NOMO-1 treated with dmso at 0.1 percent for 144 hours (cell line): ENCODE measurements at regions not wholly inside any gene's neighbourhood (a gene's known extent, or its start where the extent isn't known, plus 50 kb on each side); places are given as distances from the start of the nearest gene placed in this dataset.
"Not testable (repeated sequence)": the region's sequence is repeated elsewhere in the genome, so short reads cannot be mapped to it uniquely, and the experiment has no call there.

Experiments used
- DNase-seq: peaks from one replicate; lab custom pipeline; 2025; ENCODE audit not compliant: unreplicated experiment; lab: John Stamatoyannopoulos, UW

DNA sequence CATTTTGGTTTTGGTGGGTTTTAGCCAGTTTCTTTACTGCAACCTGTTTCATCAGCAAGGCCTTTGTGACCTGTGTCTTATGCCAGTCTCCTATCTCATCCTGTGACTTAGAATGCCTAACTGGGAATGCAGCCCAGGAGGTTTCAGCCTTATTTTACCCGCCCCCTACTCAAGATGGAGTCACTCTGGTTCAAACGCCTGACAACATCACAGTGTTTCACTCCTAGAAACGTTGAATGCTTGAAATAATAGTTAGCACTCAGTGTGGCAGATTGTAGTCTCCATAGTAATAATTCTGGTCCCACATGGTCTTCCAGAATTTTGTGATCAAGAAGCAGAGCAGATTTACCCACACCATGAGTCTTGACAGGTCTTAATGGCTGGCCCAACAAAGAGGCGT is 159.0 kb upstream of the TRIB2 start:
- no peak for DNase-seq

- no peak for DNase-seq
These were observed 158.2 kb upstream of the TRIB2 start for GRCh38 chr2:12558519-12558918.

DNA sequence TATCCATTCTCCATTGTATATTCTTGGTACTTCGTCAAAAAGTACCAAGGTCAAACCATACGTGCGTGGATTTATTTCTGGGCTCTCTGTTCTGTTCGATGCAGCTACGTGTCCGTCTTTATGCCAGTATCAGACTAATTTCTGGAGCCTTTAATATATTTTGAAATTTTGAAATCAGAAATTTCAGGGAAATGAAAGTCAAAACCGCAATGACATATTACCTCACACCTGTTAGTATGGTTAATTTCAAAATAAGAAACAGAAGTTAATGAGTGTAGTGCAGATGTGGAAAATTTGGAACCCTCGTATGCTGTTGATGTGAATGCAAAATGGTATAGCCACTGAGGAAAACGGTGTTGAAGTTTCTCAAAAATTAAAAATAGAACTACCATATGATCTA is 156.1 kb upstream of the TRIB2 start:
- DNase-seq, result no peak

DNA sequence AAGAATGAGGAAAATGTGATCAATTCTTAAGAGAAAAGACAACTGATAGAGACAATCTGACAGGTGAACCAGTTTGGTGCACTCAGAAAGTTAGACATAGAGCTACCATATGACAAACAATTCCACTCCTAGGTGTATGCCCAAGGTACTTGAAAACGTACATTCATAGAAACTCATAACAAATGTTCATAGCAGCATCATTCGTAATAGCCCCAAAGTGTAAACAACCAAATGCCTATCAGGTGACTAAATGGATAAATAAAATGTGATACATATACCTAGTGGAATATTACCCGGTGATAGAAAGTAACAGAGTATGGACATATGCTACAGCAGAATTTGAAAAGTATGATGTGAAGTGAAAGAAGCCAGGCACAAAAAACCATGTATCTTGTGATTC is 149.3 kb upstream of the TRIB2 start:
- DNase-seq, result no peak

- not testable (repeated sequence) for DNase-seq
These were observed 147.2 kb upstream of the TRIB2 start for GRCh38 chr2:12569510-12569909.

- DNase-seq, result not testable (repeated sequence)
These were observed 146.8 kb upstream of the TRIB2 start for GRCh38 chr2:12569929-12570328.

DNA sequence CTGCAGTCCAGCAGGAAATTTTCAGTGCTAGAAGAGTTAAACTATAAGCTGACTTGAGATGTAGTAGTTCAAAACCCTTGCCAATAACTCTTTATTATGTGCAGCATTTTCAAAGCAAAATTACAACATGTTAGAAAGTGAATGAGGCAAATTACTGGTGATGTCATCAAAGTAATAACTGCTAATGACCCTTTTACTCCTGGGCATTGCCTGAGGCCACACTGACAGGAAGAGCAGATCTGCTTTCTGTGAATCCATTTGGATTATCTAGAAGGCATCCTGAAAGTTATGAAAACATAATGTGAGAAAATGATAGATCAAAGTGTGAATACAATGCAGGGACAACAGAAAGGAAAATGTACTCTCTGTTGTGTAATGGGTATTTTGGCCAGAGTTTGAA is 139.6 kb upstream of the TRIB2 start:
- DNase-seq, result no peak

DNA sequence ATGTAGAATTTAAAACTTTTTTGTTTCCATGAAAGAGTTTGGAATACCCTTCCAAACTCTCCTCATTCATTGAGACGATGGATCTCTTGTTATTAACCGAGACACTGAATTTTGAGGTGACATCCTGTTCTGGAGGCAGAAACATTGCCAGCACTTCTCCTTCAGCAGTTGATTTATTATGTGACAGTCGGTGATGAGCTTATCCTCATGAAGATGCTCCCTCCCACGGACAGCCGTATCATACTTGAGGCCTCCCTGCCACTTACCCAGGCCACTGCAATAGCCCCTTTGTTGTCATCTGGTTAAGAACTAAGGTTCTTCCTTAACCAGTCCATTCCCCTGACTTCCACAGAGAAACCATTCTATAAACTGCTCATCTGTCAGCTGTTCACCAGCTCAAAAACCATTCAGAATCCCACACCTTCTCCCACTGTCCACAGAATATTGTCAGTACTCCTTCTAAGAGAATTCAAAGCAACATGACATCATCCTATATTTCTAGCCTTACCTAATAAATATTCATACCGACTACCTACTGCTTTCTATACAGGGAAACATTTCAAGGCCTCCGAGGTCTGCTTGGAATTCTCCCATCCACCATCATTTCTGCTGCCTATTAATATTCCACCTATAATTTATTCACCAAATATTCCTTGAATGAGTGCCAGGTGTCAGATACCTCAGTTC is 139.0 kb upstream of the TRIB2 start:
- no peak for DNase-seq

GRCh38 chr2:12579018-12579417 is 137.7 kb upstream of the TRIB2 start:
- DNase-seq, result no peak

DNA sequence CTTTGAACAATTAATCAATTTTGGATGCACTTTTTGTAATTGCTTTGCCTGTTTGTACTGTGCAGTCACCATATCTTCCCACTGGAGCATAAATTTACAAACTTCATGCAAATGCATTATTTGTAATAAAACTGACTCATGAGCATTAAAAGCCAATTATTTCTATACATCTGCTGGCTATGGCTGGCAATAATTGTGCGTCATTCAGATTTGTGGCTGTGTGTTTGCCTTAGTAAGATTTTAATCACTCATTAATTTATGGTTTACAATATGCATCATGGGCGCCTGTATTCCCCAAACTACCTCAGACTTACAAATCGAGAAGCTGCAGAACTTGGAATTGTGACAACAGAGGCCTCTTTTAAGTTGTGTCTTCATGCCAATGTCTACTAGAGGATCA is 132.4 kb upstream of the TRIB2 start:
- DNase-seq, result no peak

DNA sequence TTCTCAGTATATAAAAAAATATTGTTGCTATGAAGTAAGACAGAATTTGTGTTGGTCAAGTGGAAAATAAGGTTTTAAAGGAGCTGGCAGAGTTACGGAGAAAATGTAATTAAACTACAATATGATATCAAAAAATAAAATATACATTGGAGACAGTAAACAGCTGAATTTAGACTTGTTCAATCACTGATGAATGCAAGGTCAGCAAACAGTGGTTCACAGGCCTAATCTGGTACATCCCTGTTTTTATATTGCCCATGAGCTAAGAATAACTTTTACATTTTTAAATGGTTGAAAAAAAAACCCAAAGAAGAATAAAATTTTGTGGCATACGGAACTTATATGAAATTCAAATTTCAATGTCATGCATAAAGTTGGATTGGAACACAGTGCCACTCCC is 131.0 kb upstream of the TRIB2 start:
- DNase-seq, result no peak

GRCh38 chr2:12587228-12587627 is 129.5 kb upstream of the TRIB2 start:
- no peak for DNase-seq

GRCh38 chr2:12587729-12588522 is 128.8 kb upstream of the TRIB2 start:
- DNase-seq, result peak; percentile 94

DNA sequence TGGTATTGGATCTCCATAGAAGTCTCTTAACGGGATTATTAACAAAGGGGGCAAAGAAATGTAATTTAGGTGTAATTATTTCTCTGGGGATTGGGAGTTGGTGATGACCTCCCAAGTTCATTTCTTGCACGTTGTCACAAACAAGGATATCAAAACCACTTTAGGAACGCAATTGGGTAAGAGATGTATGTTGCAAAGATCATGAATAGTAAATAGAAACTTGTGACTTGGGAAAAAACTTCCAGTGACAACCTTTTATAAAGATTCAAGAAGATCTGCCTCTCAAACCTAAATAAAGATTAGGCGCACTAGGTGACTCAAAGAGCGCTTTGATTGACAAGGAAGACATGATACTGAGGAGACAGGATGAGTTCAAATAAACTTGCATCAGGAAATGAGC is 127.8 kb upstream of the TRIB2 start:
- DNase-seq, result no peak

DNA sequence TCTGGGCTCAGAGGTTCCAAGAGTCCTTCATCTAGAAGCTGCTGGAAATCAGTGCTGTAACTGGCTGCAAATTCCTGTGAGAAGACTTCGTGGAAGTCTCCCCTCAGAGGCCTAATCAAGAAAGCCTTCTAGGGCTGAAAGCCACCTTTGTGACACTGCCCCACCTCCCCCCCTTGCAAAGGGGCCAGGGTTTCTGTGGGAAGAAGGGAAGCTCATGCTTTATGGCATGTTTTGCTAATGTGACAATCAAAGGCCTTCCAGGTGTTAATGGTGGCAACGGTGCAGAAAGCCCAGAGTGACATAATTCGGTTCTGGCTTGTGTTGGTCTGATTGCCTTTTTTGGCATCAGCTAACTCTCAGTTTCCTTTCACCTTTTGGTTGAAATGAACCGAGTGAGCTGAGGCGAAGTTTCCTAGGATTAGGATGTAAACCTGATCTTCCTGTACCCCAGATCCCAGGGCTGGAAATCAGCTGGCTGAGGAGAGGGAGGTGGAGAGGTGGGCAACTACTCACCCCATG is 126.9 kb upstream of the TRIB2 start:
- DNase-seq, result no peak

GRCh38 chr2:12592296-12592695 is 124.4 kb upstream of the TRIB2 start:
- DNase-seq, result no peak

- DNase-seq, result no peak
These were observed 122.1 kb upstream of the TRIB2 start for GRCh38 chr2:12594590-12594989.

DNA sequence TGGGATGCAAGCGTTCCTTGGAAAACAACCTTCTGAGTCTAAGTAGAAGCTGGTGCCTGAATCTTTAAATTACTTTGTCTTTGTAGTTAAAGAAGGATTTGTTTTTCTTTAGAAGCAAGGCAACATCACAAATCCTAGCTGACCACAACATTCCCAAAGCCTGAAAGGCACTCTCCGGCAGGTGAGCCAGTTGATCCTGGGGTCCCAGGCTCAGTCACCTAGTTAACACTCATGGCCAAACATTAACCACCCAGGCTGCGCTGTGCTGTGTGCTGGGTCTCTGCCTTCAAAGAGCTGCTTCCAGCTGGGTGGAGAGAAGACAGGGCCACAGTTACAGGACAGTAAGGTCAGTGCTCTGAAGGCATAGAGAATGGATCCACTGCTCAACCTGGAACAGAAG is 120.0 kb upstream of the TRIB2 start:
- no peak for DNase-seq

- no peak for DNase-seq
These were observed 119.1 kb upstream of the TRIB2 start for GRCh38 chr2:12597610-12598009.

GRCh38 chr2:12602661-12603060 is 114.1 kb upstream of the TRIB2 start:
- no peak for DNase-seq

DNA sequence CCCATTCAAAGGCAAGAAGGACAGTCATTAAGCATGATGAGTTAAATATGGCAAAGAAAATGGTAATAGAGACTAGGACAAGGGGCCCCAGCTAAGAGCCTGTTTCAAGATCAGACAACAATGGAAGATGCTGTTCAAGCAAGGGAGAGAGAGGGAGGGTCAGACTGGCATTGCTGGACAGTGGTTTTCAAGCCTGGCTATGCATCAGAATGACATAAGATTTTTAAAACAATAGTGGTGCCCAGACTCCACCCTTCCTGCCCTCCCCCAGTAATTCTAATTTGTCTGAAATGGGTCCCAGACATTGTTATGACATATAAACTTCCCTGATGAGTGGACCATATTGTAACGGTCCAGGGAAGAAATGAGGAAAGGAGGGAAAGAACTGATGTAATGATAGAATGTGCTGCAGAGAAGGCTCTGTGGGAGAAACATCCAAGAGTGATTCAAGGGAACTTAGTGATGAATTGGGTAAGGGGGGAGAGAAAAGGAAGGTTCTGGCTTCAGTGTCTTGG is 112.9 kb upstream of the TRIB2 start:
- no peak for DNase-seq

DNA sequence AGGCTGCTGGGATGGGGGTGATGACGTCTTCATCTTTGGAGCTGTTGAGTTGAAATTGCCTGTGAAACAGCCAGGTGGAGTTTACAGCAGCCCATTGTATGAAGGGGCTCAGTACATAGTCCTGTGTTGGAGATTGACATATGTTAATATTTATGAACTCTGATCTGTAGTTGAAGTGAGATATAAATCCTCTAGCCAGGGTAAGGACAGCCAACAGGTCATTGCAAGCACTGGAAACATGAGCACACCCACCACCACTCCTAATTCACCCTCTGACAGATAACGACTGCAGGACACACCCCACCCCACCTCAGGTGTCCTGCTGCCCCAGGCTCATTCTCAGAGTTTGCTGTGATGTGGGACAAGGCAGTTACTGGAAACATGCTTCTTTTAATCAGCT is 112.4 kb upstream of the TRIB2 start:
- no peak for DNase-seq
